K562 (cell line): ENCODE measurements at regions not wholly inside any gene's neighbourhood (a gene's known extent, or its start where the extent isn't known, plus 50 kb on each side); places are given as distances from the start of the nearest gene placed in this dataset.

Source experiments
- ATAC-seq: fragments of 200-7000 bp; cut with Tn5 transposase; 3 replicates; pipeline ENCODE4 v1.9.1; 2020; ENCODE audit warnings: moderate library complexity
- BruUV-seq: library from RNA; stranded (reverse); fragments of 400-500 nt; replicated peaks from 2 replicates; lab custom pipeline; 2021; lab: Mats Ljungman, UMichigan
- CTCF ChIA-PET: fragments of 300-600 bp; formaldehyde crosslinking; extraction: SDS; loops from one replicate; lab custom pipeline; 2021; ENCODE audit warnings: low intra/inter-chr PET ratio; lab: Yijun Ruan, JAX
- POLR2A ChIA-PET: fragments of 300-600, 350-650 bp; sonication (Branson Sonifier 250); formaldehyde crosslinking; extraction: SDS; loops from one replicate; lab custom pipeline; 2021; ENCODE audit warnings: antibody characterized with exemption, inconsistent platforms; lab: Yijun Ruan, JAX
- DNase-seq, 4 experiments: peaks; one replicate each; pipeline versions ENCODE4 v3.0.0 to v3.0.0-alpha.2; 2011 to 2018; ENCODE audit warnings: low spot score in 3 of 4, mixed read lengths in 3 of 4; ENCODE audit errors: extremely low read depth in 1 of 4
- FAIRE-seq: peaks from 2 replicates; lab custom pipeline; 2011; peaks lifted over from hg19 to GRCh38; lab: Jason Lieb, UNC
- H2AFZ ChIP-seq: 2 replicates; pipeline ENCODE4 v1.6.0; 2011; ENCODE audit warnings: low read depth, low read length, control low read depth, inconsistent platforms
- H3K27ac ChIP-seq: fragments of 200-600 bp; 3 replicates; pipeline ENCODE4 v1.8.0; 2011; ENCODE audit warnings: low read depth, mild to moderate bottlenecking, control low read depth, inconsistent platforms, low read length, moderate library complexity, mixed read lengths; ENCODE audit errors: extremely low read depth
- H3K27me3 ChIP-seq, 2 experiments: fragments of 300-600 bp in 1 of 2; 2 replicates in 1 of 2; 3 replicates in 1 of 2; pipeline versions ENCODE4 v1.6.0 to v1.8.0; 2011; ENCODE audit warnings: inconsistent platforms in 2 of 2, low read length in 2 of 2, mild to moderate bottlenecking in 1 of 2, mixed read lengths in 1 of 2, moderate library complexity in 1 of 2; ENCODE audit not compliant: control insufficient read depth in 2 of 2, insufficient read depth in 2 of 2
- H3K36me3 ChIP-seq: fragments of 300-600 bp; 3 replicates; pipeline ENCODE4 v1.8.0; 2011; ENCODE audit warnings: mild to moderate bottlenecking, low read length, inconsistent platforms; ENCODE audit not compliant: control insufficient read depth, insufficient read depth
- H3K4me1 ChIP-seq, 2 experiments: fragments of 200-600 bp in 1 of 2; replicated peaks in 1 of 2; 2 replicates in 1 of 2; 3 replicates in 1 of 2; pipeline versions ENCODE4 v1.5.1 to v1.8.0; 2011; ENCODE audit warnings: inconsistent platforms in 2 of 2, low read length in 2 of 2, mild to moderate bottlenecking in 1 of 2, mixed read lengths in 1 of 2, moderate library complexity in 1 of 2; ENCODE audit not compliant: control insufficient read depth in 2 of 2, insufficient read depth in 2 of 2
- H3K4me2 ChIP-seq: 2 replicates; pipeline ENCODE4 v1.6.1; 2011; ENCODE audit warnings: low read length, control low read depth, inconsistent platforms, mixed read lengths; ENCODE audit not compliant: insufficient read depth
- H3K4me3 ChIP-seq: fragments of 200-600 bp; sonication (generic), shearing (Covaris generic); 2 replicates; pipeline ENCODE4 v1.5.1; 2016; ENCODE audit warnings: control low read depth, inconsistent platforms
- H3K79me2 ChIP-seq: fragments of 200-600 bp; 3 replicates; pipeline ENCODE4 v1.8.0; 2011; ENCODE audit warnings: low read length, inconsistent platforms; ENCODE audit not compliant: control insufficient read depth, insufficient read depth
- H3K9ac ChIP-seq, 2 experiments: 2 replicates each; pipeline versions ENCODE4 v1.6.0 to v1.6.1; 2011; ENCODE audit warnings: low read depth in 2 of 2, low read length in 2 of 2, control low read depth in 1 of 2, inconsistent platforms in 1 of 2, mild to moderate bottlenecking in 1 of 2, mixed read lengths in 1 of 2; ENCODE audit not compliant: insufficient read depth in 1 of 2
- H3K9me1 ChIP-seq: one replicate; pipeline ENCODE4 v1.6.0; 2011; ENCODE audit warnings: inconsistent platforms, mild to moderate bottlenecking, low read length, moderate library complexity; ENCODE audit not compliant: control insufficient read depth, insufficient read depth
- H3K9me3 ChIP-seq: replicated peaks from 2 replicates; pipeline ENCODE4 v1.5.1; 2011; ENCODE audit warnings: low read depth, low read length, inconsistent platforms; ENCODE audit not compliant: control insufficient read depth, insufficient read depth
- H4K20me1 ChIP-seq: replicated peaks from 2 replicates; pipeline ENCODE4 v1.6.1; 2011; ENCODE audit warnings: low read length, inconsistent platforms, mixed read lengths; ENCODE audit not compliant: control insufficient read depth, insufficient read depth
- CHD4 ChIP-seq: fragments of 200-600 bp; sonication (generic); IDR thresholded peaks from 3 replicates; pipeline ENCODE4 v1.6.1; 2012; ENCODE audit warnings: low read depth, mild to moderate bottlenecking, mixed read lengths, low read length, inconsistent platforms; ENCODE audit not compliant: insufficient read depth, insufficient replicate concordance, poor library complexity, severe bottlenecking
- DPF2 ChIP-seq: fragments of 450-650 bp; IDR thresholded peaks from 2 replicates; pipeline ENCODE4 v1.6.1; 2016
- E2F3 ChIP-seq: fragments of 250-450 bp; sonication (Bioruptor Pico); IDR thresholded peaks from 2 replicates; pipeline ENCODE4 v1.4.0; 2020; ENCODE audit warnings: mild to moderate bottlenecking
- EP400 ChIP-seq: fragments of 450-650 bp; IDR thresholded peaks from 2 replicates; pipeline ENCODE4 v1.6.1; 2017; ENCODE audit warnings: antibody characterized with exemption, mild to moderate bottlenecking, moderate library complexity
- HEY1 ChIP-seq: fragments of 250-450 bp; sonication (Bioruptor Pico); IDR thresholded peaks from 2 replicates; pipeline ENCODE4 v1.5.0; 2020; ENCODE audit warnings: mild to moderate bottlenecking, moderate library complexity, borderline replicate concordance
- KDM5B ChIP-seq: fragments of 200-600 bp; sonication (generic); IDR thresholded peaks from 2 replicates; pipeline ENCODE4 v1.6.1; 2012; ENCODE audit warnings: low read depth, mild to moderate bottlenecking, moderate library complexity, low read length, control low read depth, inconsistent platforms; ENCODE audit not compliant: insufficient replicate concordance
- LEF1 ChIP-seq: fragments of 450-650 bp; IDR thresholded peaks from 2 replicates; pipeline ENCODE4 v1.6.1; 2016; ENCODE audit warnings: mild to moderate bottlenecking
- MEF2D ChIP-seq: conservative IDR thresholded peaks from 2 replicates; pipeline ENCODE4 v1.6.1; 2016; ENCODE audit warnings: low read depth, missing genetic modification characterization, missing compliant biosample characterization
- MTA1 ChIP-seq: fragments of 450-650 bp; IDR thresholded peaks from 2 replicates; pipeline ENCODE4 v1.6.1; 2017; ENCODE audit warnings: borderline replicate concordance
- NEUROD1 ChIP-seq: fragments of 150-350 bp; IDR thresholded peaks from 2 replicates; pipeline ENCODE4 v1.6.1; 2014; ENCODE audit warnings: borderline replicate concordance, low read length, low read depth; ENCODE audit not compliant: partially characterized antibody
- ZNF12 ChIP-seq: sonication (generic); formaldehyde crosslinking; IDR thresholded peaks from 2 replicates; pipeline ENCODE4 v1.4.0; 2020; ENCODE audit warnings: mild to moderate bottlenecking, missing genetic modification reagents
- ZNF408 ChIP-seq: fragments of 250-450 bp; sonication (Bioruptor Pico); IDR thresholded peaks from 2 replicates; pipeline ENCODE4 v1.4.0; 2020; ENCODE audit warnings: low read depth, mild to moderate bottlenecking, moderate library complexity
- WGBS: fragments of 100-300 bp; shearing (Covaris generic); methylation state at CpG from one replicate; pipeline ENCODE4 v1.1.6; 2016; ENCODE audit warnings: low coverage, mixed read lengths; ENCODE audit not compliant: insufficient coverage; ENCODE audit errors: missing lambda C conversion rate; 5-methylcytosine and 5-hydroxymethylcytosine counted together
- in situ Hi-C: fragments of 300-500 bp; cut with MboI; formaldehyde crosslinking; loops from 4 replicates; pipeline ENCODE4 v1.15.0; 2018; ENCODE audit warnings: inconsistent platforms, mixed read lengths
- intact Hi-C: fragments of 100-400 bp; cut with micrococcal nuclease; formaldehyde crosslinking; loops from 2 replicates; pipeline ENCODE4 v1.14.2; 2022
- TF ChIP-seq, protein P1 (sequence below): fragments of 450-650 bp; IDR thresholded peaks from 2 replicates; pipeline ENCODE4 v1.6.1; 2018; ENCODE audit warnings: mild to moderate bottlenecking, low read depth; ENCODE audit not compliant: partially characterized antibody
- TF ChIP-seq, protein P2 (sequence below): sonication (generic); formaldehyde crosslinking; IDR thresholded peaks from 2 replicates; pipeline ENCODE4 v1.8.0; 2022; ENCODE audit warnings: missing genetic modification reagents, mild to moderate bottlenecking, borderline replicate concordance
- TF ChIP-seq, protein P3 (sequence below): fragments of 450-650 bp; formaldehyde crosslinking; IDR thresholded peaks from 2 replicates; pipeline ENCODE4 v1.4.0; 2022; ENCODE audit warnings: mild to moderate bottlenecking, moderate library complexity
- TF ChIP-seq, protein P4 (sequence below): fragments of 450-650 bp; IDR thresholded peaks from 2 replicates; pipeline ENCODE4 v1.6.1; 2014; ENCODE audit warnings: low read depth, mild to moderate bottlenecking, moderate library complexity, borderline replicate concordance

DNA sequence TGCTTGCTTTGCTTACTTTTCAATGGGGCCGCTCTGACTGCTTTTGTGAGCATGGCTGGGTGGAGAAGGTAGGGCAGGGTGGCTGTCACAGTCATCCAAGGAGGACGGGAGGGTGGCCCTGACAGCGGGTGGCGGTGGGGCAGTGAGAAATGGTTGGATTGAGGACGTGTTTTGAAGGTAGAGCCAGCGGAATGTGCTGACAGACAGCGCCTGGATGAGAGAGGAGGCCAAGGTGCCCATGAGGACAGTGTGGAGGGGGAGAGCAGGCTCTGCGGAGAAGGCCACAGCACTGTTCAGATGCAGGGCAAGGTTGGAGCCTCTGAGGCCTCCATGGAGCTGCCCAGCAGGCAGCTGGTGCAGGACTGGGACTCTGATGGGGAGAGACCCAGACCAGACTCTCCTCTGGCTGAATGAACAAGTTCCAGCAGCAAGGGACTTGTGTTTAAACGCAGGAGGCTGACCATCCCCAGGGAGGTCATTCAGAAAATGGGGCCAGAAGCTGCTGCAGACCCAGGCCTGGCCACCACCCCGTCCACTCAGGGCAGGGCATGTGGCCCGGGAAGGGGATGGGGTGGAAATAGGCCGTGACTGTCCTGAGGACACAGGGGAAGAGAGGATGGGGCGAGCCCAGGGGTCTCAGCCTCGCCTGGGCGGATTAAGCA is 120.3 kb upstream of the PRR20G start:
- H3K9me1 ChIP-seq = no peaks in the 10 kb centered on the region
- H4K20me1 ChIP-seq = peaks cover 6% of the 10 kb centered on the region; the same call in 1 of the 2 replicates
- H2AFZ ChIP-seq = no peak overlapping the region
- H3K36me3 ChIP-seq = no peaks in the 10 kb centered on the region
- H3K27me3 ChIP-seq = peaks cover 0 to 28% of the 10 kb centered on the region in 2 experiments; a peak in 2 of 5 replicates
- TF ChIP-seq CHD4 = no peak
- no peak for TF ChIP-seq ZNF12 (CRISPR knock-in tag)
- TF ChIP-seq, protein P1, sequence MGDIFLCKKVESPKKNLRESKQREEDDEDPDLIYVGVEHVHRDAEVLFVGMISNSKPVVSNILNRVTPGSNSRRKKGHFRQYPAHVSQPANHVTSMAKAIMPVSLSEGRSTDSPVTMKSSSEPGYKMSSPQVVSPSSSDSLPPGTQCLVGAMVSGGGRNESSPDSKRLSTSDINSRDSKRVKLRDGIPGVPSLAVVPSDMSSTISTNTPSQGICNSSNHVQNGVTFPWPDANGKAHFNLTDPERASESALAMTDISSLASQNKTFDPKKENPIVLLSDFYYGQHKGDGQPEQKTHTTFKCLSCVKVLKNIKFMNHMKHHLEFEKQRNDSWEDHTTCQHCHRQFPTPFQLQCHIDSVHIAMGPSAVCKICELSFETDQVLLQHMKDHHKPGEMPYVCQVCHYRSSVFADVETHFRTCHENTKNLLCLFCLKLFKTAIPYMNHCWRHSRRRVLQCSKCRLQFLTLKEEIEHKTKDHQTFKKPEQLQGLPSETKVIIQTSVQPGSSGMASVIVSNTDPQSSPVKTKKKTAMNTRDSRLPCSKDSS = no peak
- no peak for TF ChIP-seq LEF1
- TF ChIP-seq, protein P2, sequence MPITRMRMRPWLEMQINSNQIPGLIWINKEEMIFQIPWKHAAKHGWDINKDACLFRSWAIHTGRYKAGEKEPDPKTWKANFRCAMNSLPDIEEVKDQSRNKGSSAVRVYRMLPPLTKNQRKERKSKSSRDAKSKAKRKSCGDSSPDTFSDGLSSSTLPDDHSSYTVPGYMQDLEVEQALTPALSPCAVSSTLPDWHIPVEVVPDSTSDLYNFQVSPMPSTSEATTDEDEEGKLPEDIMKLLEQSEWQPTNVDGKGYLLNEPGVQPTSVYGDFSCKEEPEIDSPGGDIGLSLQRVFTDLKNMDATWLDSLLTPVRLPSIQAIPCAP (CRISPR knock-in tag) = no peak
- TF ChIP-seq KDM5B = no peak
- TF ChIP-seq, protein P3, sequence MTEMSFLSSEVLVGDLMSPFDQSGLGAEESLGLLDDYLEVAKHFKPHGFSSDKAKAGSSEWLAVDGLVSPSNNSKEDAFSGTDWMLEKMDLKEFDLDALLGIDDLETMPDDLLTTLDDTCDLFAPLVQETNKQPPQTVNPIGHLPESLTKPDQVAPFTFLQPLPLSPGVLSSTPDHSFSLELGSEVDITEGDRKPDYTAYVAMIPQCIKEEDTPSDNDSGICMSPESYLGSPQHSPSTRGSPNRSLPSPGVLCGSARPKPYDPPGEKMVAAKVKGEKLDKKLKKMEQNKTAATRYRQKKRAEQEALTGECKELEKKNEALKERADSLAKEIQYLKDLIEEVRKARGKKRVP = no peak
- TF ChIP-seq DPF2 = no peak
- TF ChIP-seq ZNF408 = no peak
- TF ChIP-seq MEF2D (tag) = no peak
- TF ChIP-seq, protein P4, sequence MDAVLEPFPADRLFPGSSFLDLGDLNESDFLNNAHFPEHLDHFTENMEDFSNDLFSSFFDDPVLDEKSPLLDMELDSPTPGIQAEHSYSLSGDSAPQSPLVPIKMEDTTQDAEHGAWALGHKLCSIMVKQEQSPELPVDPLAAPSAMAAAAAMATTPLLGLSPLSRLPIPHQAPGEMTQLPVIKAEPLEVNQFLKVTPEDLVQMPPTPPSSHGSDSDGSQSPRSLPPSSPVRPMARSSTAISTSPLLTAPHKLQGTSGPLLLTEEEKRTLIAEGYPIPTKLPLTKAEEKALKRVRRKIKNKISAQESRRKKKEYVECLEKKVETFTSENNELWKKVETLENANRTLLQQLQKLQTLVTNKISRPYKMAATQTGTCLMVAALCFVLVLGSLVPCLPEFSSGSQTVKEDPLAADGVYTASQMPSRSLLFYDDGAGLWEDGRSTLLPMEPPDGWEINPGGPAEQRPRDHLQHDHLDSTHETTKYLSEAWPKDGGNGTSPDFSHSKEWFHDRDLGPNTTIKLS = no peak
- no peak for TF ChIP-seq E2F3 (CRISPR knock-in tag)
- no peak for TF ChIP-seq MTA1
- TF ChIP-seq NEUROD1 = no peak
- no peak for TF ChIP-seq HEY1 (CRISPR knock-in tag)
- TF ChIP-seq EP400 = no peak
- TF ChIP-seq, all 486 proteins: peak for 0
- FAIRE-seq (no peak), DNase-seq (no peak), ATAC-seq (no peak)
- Histone ChIP-seq H3K9ac (no peak overlapping the region), H3K4me1 (peaks cover 4 to 5% of the 10 kb centered on the region in 2 experiments; a peak in 3 of 5 replicates), H3K27ac (no peak overlapping the region), H3K79me2 (no peaks in the 10 kb centered on the region), H3K9me3 (no peaks in the 10 kb centered on the region), H3K4me3 (no peak overlapping the region), H3K4me2 (no peak overlapping the region)
- intact Hi-C loops (no loop called here), in situ Hi-C loops (no loop called here)
- no TSS peak for BruUV-seq
- ChIA-PET POLR2A (interaction anchor here (0.6 kb wide), 1 partner anchor 133 kb away, joined by 3 read pairs; no protein-coding TSS in a partner anchor), CTCF (no interaction called here)
- 5% methylated on average over 9 of the region's 15 CpGs for WGBS
